NCI-H748 (cell line): ENCODE measurements at regions not wholly inside any gene's neighbourhood (a gene's known extent, or its start where the extent isn't known, plus 50 kb on each side); places are given as distances from the start of the nearest gene placed in this dataset.

Experiments used
- DNase-seq: peaks from one replicate; lab custom pipeline; 2025; ENCODE audit not compliant: unreplicated experiment; lab: John Stamatoyannopoulos, UW

DNA sequence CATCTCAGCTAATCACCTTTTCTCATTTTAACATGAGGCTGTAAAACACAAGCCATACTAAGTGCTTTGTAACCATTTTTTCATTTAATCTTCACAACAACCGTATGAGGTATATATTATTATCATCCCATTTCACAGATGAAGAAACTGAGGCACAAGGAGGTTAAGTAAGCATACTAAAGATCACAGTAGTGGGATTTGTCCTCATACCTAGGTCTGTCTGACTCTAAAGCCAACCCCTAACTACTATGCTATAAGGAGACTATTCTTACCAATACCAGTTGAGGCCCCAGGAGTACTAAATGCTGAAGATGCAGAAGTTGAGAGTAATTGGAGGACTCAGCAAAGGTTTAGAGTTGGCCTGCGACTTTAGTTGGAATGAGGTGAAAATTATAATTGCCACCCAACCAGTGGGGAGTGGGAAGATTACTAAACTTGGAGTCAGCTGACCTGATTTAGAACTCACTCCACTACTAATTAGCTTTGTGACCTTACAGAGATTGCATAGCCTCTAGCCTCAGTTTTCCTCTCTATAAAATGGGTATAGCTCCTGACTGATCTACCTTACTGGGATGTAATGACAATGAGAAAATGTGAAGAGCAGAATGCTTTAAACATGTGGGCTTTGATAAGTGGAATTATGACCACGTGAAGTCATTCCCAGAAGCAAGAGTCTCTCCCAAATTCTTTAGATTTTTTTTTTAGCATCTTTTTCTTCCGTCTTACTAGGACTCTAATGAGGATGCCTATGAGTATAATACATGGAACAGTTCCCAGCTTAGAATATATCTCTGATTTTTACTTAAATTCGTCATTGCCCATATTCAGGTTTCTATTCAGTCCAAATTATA lies 85.8 kb upstream of the IPO9 start:
- DNase-seq, result no peak

DNA sequence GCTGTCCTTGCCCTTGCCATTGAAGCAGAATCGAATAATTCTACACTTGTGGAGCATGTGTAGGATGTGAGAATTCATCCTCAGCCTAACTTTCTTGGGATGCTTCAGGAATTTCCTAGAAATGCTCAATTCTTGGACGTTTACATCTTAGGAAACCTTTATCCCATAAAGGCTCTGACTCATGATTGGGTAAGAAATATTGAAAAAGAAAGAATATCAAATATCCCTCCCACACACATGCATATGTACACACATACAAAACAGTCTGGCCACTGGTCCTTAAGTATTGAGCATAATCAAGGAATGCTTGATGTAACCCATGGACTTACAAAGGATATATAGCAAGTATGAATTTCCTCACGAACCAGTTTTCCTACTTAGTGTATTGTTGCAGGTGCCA lies 83.9 kb upstream of the IPO9 start:
- peak; percentile 0 for DNase-seq

DNA sequence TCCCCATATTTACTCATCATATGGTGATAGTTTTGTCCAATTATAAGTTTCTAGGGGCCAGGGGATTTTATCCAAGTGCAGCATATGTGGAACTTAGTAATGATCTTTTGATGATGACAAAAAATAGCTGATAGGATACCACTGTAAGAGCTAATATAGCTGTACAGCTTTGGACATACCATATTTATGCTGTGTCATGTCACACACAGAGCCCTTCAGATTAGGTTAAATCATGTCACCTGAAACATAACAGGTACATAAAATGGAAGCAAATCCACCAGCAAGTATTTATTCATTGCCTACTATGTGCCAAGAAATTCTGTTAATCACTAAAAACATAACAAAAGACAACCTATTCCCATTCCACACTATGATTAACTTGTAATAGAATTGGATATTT lies 82.8 kb upstream of the IPO9 start:
- DNase-seq, result no peak

DNA sequence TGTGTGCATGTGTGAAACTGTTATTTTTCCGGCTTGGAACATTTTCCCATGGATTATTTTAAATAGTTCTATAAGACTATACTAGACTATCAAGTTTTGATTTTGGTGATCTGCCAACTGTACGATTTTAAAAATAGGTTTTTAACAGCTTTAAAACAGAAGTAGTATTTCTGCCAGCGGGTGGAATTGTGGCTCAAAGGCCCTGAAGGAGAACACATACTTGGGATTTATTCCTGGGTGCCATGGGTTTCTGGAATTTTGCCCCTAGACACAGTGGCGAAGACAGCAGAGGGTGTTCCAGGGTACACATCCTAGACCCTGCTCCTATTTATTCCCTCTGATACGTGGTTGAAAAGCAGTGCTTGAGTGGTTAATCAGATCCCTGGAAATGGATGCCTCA lies 81.7 kb upstream of the IPO9 start:
- no peak for DNase-seq

DNA sequence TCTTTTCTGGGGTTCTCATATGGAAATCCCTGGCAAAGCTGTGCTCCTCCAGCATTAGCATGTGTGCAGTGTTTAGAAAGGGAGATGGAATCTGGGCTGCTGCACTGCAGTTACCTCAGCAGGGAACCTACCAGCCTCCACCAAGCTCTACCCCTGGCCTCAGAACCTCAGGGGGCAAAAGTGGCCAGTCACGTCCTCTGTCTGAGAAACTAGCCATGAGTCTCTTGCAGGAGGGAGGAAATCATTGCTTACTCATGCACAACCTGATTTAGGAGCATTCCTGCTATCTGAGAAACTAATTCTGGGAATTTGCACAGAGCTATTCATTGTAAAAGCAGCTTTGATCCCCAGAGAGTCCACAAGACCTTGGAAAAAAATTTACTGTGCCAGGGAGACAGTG lies 80.6 kb upstream of the IPO9 start:
- DNase-seq, result no peak

DNA sequence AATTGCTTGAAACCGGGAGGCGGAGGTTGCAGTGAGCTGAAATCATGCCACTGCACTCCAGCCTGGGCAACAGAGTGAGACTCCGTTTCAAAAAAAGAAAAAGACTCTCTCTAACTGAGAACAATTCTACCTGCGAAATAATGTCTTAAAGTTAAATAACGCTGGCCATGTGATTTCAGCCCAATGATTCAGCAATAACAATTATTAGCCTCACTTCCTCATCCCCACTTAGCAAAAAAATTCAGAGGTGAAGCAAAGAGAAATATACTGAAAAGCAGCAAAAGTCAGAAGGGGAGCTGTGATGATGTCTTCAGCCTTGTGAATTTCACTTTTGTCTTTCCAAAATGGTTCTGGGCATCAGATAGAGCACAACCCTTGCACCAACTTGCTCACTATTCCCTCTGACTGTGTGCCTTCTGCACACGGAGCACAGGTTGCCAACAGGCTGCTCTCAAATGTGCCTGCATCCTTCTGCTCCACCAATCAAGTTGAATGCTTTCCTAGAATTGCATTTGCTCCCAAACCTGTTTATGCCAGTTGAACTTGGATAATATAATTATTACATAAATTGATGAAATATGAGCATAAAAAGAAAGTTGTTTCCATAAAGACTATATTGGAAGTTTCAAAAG lies 79.8 kb upstream of the IPO9 start:
- DNase-seq, result no peak

DNA sequence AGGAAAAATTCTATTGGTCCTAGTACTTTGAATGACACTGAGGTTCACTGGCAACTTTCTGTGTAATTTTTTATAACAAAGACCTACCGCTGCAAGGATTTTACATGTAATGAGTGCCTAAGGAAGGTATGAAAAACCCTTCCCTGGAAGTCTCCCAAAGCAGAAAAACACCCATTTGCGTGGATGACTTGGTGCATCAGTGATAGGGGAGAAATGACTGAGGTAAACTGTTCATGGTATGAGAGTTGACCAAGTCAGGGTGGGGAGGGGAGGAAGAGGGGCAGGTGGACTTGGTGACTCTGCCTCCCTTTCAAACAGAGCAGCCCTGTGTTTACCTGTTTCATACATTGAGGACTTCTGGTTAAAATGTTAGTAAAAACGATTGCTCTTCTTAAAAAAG lies 78.8 kb upstream of the IPO9 start:
- DNase-seq, result no peak

DNA sequence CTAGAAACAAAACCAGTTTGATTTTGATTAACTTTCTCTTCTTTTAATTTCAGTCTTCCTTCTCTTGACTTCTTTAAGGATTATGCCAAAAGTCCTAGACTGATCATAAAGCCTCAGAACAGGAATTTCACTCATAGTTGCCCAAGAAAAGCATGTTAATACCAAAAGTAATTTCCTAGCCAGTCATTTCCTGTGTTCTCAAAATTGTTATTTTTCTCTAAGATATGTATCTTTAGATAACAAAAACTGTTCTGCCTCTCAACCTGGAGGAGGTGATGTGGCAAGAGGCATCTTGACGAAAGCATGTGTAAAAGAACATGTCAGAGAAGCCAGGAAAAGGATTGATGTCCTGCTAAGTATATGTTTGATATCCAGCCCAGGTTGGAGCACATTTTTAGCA lies 78.0 kb upstream of the IPO9 start:
- no peak for DNase-seq

DNA sequence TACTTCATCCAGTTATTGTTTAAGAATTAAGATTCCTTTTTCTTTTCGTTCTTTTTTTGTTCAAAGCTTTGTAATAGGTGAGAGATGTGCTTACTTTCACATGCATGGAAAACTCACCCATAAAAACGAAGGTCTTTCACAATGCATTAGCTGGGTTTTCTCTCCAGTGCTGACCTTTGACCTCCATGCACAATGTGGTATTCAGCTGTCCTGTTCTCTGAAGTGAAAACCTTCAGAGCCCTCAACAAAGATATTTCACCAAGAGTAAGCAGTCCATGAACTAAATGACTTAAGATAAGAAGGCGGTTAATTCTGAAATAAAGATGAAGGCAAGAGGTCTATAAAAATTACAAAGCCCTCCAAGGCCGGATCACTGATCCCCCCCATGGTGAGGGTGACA lies 77.1 kb upstream of the IPO9 start:
- DNase-seq, result no peak

DNA sequence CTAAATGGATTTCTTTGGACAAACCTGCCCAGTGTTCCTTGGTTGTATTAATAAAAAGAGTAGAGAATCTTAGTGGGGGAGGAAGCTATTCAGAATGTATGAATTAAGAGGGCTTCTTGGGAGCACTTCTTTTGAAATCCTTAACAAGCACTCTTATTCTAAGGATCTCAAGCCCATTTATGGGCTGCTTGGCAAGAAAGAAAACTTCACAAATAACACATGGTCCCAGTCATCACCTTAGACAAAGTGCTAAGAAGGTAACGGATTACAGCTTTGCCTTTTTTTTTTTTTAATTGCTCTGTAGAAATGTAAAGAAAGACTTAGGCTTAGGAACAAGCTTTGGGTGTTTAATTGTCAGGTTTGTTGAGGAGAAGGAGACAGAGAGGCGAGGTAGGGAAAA lies 76.6 kb upstream of the IPO9 start:
- DNase-seq, result no peak

DNA sequence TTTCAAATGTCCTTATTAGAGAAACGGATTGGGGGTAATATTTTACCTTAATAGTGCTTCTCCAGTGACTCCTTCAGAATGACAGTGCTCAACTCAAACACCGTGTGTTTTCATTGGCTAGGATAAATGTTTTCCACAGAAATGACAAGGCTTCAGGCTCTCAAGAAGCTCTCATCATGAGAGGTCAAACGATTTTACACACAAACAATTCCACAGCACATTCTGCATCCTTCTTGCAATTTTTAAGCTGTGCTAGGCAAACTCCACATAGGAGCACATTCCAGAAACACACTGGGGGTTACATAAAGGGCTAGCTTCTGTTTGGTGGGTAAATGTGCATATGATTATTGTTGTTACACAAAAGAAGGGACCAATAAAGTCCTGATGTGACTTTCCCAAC lies 75.5 kb upstream of the IPO9 start:
- DNase-seq, result no peak

DNA sequence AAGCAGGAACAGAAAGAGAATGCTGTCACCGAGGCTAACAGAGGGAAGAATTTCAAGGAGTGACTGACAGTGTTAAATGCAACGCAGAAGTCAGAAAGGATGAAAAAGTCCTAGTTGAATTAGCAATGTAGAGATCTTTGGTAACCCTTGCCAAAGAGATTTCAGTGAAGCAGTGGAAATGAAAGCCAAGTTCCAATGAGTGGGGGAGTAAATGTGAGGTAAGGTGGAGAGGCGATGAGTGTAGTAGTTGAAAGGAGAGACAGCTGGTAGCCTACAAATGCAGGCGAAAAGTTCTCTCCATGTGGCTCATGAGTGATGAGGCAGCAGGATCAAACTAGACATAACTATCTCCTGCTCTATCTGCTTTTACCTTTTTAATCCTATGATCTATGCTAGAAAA lies 74.6 kb upstream of the IPO9 start:
- DNase-seq, result no peak

DNA sequence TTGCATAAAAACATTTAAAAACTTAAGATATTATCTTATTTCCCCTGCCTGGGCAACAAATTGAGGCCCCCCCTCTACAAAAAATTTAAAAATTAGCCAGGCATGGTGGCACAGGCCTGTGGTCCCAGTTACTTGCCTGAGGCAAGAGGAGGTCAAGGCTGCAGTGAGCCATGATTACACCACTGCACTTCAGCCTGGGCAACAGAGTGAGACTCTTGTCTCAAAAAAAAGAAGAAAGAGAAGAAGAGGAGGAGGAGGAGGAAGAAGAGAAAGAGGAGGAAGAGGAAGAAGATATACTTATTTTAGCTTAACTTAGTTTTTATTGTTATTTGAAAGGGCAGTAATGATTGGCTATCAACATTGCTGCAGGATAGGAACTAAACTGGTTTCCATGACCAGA lies 73.8 kb upstream of the IPO9 start:
- no peak for DNase-seq

DNA sequence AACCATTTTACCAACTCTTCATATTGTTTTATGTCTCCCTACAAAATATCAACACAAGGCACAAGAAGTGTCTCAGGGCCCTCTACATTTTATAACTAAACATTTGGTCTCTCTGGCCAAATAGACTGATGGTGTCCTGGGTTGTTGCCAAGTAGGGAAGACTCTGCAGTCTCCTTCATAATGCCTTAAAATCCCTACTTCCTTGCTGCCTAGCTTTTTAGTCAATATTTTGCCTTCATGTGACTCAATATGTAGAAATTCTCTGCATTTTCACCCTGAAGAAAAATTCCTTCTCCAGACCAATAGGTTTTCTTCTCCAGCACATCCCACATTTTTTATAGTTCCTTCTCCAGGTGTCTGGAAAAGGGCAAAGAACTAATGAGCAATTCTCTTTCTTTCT lies 72.6 kb upstream of the IPO9 start:
- no peak for DNase-seq

DNA sequence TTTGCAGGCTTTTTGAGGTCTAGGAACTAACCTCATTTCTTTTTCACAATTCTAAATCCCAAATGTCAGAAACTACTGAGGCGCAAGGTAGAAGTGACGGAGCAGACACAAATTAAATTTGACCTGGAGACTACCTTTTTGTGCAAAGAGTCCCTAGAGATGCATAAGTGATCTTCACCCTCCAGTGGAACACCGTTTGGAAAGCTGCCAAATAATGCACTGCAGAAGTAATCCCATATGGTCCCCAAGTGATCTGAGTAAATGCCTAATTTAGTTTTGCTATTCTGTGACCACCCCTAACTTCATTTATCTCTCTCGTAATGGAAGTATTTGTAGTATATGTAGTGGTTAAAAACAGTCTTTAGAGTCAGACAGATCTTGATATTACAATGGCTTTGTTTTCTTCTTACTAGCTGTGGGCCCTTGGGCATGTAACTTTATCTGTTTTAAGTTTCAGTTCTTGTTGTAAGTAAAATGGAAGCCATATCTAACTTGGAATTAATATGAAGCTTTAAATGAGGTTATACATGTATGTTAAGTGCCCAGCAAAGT lies 70.4 kb upstream of the IPO9 start:
- no peak for DNase-seq

DNA sequence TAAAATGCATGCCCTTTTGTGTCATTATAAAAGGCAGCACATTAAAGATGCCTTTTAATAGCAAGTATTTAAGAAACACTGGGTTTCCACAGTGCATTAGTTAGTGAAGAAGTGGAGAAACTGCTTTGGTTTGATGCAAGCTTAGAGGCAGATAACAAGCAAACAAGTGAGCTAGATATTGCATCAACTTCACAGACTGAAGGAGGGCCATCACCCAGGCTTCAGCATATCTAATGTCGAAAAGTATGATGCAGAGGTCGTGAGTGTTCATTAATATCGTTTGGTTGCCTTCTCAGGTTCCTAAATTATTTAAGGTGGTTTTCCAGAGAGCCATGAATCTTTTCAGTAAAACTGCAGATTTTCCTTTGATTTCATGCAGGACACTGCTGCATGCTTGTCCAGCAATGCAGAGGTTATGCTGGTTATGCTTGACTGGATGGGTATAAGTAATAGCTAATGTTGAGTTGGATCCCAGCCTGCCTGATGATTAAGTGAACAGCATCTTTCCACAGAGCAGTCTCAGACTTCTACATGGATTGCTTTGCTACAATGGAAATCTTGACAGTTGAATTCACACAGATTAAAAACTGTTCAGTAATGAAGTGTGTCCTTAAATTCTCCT lies 69.7 kb upstream of the IPO9 start:
- DNase-seq, result no peak

DNA sequence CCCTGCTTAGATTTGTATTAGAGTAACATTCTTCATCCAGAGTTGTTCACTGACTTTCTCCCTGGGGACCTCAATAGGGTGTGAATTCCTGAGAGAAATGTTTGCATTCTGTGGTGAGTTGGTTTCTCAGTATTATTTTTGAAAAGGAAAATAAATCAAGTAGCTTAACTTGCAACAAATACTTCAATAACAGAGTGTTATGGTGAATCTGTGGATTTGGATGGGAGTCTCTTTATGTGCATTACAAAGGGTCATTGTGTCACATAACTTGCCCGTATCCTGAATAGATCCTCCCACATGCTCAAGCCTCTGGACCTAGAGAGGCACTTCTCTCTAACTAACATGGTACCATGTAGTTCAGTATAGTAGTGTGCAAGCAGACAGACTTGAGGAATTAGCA lies 68.4 kb upstream of the IPO9 start:
- DNase-seq, result no peak

DNA sequence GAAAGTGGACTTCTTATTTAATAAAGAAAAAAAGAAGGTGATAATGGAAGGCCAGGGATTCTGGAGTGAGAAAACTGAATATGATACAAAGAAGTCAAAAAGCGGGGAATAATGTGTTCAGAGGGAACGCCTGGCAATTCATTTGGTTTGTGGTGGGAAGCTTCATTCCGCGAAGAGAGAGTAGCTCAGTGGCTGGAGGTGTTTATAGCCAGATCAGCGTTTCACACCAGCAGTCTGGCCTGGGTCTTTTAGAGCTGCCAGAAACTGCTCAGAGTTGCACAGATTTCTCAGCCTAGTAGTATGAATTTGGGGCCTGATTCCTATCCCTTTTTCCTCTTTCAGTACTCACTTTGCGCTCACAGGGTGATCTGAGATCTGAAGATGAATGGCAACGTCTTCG lies 67.8 kb upstream of the IPO9 start:
- DNase-seq, result no peak

DNA sequence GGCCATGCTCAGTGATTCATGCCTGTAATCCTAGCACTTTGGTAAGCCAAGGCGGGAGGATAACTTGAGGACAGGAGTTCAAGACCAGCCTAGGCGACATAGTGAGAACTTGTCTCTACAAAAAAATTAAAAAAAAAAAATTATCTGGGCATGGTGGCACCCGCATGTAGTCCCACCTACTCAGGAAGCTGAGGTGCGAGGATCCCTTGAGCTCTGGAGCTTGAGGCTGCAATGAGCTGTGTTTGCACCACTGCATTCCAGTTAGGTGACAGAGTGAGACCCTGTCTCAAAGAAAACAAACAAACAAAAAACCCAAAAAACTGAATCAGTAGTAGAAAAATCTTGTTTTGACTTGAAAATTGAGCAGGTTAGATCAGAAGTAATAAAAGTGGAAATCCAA lies 67.1 kb upstream of the IPO9 start:
- DNase-seq, result no peak

DNA sequence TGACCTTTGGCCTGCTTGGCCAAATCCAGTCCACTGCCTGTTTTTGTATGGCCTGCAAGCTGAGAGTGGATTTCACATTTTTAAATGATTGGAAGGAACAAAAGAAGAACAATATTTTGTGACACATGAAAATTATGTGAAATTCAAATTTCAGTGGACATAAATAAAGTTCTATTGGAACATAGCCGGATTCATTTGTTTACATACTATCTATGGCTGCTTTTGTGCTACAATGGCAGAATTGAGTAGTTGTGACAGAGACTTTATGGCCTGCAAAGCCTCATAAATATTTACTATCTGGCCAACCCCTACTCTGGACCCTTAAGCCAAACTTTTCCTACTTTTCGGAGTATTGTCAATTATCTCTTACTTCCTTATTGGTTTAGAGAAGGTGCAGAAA lies 66.6 kb upstream of the IPO9 start:
- DNase-seq, result no peak

DNA sequence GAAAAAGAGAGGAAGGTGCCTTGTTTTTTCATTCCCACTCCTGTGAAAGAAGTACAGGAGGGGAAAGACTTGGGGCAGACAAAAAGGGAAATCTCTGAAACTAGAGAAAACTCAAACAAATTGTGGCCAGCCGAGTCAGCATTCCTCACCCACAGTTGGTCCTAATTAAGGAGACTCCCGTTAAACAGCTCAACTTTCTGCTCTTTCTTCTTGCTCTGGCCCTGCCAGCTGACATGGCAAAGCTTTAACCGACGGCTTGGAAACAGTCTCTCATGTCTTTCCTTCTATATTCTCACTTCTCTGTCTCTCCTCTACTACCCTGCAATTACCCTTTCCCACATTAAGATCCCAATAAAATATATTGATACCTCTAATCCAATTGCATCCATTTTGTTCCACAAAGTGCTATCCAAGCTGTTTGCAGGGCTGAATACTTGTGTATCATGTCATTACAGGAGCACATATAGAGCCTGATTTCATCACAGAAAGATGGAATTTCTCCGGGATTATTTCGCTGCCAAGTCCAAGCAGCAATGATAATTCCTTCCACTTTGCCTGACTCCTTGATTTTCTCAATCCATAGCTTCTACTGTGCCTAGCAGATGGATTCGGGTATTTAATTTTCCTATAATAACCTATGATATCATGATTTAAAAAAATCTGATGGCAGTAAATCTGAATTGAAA lies 65.4 kb upstream of the IPO9 start:
- no peak for DNase-seq

DNA sequence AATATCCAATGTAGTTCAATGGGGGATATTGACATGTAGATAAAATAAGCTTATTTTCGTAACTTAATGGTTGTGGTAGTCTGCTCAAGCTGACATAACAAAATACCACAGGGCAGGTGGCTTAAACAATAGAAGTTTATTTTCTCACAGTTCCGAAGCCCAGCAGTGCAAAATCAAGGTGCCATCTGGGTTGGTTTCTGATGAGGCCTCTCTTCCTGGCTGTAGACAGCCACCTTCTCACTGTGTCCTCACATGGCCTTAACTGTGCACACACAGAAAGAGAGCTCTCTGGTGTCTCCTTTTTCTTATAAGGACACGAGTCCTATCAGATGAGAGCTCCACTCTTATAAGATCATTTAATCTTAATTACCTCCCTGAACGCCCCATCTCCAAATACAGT lies 64.8 kb upstream of the IPO9 start:
- DNase-seq, result no peak
